ENCODE measurements at regions not wholly inside any gene's neighbourhood (a gene's known extent, or its start where the extent isn't known, plus 50 kb on each side); places are given as distances from the start of the nearest gene placed in this dataset.
"Not testable (repeated sequence)": the region's sequence is repeated elsewhere in the genome, so short reads cannot be mapped to it uniquely, and the experiment has no call there.

DNA sequence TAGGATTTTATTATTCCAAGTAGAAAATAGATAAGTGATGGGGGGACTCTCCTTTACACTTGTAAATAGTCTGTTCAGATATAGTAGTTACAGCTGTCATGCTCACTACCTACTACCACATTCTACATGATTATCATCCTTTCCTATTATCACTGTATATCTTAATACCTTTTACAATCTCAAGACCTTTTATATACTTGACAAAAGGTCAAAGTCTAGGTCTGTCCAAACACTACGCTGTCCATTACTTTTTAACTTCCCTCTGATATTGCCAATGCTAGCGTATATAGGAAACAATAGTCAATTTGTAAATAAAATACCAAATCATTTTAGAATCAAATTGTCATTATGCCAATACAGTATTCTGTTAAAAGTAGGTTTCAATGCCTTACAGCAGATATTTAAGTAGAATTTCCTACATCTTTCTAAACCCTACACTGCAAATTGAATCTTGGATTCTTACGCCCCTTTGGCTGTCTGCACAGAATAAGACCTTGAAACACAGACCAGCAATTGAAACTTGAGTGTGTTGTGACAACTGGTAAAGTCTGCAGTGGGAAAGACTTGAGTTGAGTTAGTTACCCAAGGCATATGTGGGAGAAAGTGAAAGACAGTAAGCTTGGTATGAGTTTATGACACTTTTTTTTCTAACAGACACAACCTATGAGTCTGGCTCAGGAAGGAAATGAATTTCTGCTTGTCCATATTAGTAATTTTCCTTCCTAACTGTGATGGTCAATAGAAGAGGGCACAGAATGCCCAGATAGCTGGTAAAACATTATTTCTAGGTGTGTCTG, 827.6 kb upstream of the ACO1 start:
- TF ChIP-seq, protein P1, sequence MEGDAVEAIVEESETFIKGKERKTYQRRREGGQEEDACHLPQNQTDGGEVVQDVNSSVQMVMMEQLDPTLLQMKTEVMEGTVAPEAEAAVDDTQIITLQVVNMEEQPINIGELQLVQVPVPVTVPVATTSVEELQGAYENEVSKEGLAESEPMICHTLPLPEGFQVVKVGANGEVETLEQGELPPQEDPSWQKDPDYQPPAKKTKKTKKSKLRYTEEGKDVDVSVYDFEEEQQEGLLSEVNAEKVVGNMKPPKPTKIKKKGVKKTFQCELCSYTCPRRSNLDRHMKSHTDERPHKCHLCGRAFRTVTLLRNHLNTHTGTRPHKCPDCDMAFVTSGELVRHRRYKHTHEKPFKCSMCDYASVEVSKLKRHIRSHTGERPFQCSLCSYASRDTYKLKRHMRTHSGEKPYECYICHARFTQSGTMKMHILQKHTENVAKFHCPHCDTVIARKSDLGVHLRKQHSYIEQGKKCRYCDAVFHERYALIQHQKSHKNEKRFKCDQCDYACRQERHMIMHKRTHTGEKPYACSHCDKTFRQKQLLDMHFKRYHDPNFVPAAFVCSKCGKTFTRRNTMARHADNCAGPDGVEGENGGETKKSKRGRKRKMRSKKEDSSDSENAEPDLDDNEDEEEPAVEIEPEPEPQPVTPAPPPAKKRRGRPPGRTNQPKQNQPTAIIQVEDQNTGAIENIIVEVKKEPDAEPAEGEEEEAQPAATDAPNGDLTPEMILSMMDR (IDR thresholded peaks at IDR 0.05) = no peak
- DNase-seq (no peak), ATAC-seq (no peak)
- H3K27ac ChIP-seq = no peak overlapping the region
- intact Hi-C loops (cut with DNase I) = no loop called here
- H3K4me3 ChIP-seq = no peak overlapping the region
- H3K27me3 ChIP-seq (ENCODE audit: low read depth) = no peaks in the 10 kb centered on the region
- no peaks in the 10 kb centered on the region for H3K4me1 ChIP-seq
- H3K36me3 ChIP-seq = no peaks in the 10 kb centered on the region
- no peaks in the 10 kb centered on the region for H3K9me3 ChIP-seq

DNA sequence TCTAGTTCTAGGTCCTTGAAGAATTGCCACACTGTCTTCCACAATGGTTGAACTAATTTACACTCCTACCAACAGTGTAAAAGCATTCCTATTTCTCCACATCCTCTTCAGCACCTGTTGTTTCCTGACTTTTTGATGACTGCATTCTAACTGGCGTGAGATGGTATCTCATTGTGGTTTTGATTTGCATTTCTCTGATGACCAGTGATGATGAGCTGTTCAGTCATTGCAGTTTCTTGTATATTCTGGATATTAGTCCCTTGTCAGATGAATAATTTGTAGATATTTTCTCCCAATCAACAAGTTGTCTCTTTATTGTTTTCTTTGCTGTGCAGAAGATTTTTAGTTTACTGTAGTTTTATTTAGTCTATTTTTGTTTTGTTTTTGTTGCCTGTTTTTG, 812.3 kb upstream of the ACO1 start:
- H3K9me3 ChIP-seq; H3K4me3 ChIP-seq; ATAC-seq; H3K36me3 ChIP-seq; intact Hi-C loops (cut with DNase I); H3K4me1 ChIP-seq; H3K27ac ChIP-seq; DNase-seq; H3K27me3 ChIP-seq (ENCODE audit: low read depth): not testable (repeated sequence)

DNA sequence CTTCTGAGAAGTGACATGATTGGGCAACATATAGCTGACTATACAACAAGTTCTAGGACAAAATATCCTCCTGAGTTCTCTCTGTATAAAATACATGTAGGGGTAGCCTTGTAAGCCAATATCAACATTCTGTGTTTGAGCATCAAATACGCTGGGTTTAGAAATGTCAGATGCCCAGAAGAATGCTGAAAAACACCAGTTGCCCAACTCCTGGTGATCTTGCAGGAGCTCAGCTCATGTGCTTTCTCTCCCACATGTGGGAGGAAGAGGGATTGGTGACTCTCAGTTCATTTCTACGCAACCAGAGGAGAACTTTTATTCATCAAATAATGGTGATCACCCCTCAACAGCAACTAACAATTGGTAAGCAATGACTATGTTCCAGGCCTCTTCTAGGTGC, 810.9 kb upstream of the ACO1 start:
- Histone ChIP-seq H3K4me1 (no peaks in the 10 kb centered on the region), H3K9me3 (no peaks in the 10 kb centered on the region), H3K36me3 (no peaks in the 10 kb centered on the region), H3K27me3 (ENCODE audit: low read depth) (no peaks in the 10 kb centered on the region), H3K4me3 (no peak overlapping the region), H3K27ac (no peak overlapping the region)
- TF ChIP-seq, protein P1 (IDR thresholded peaks at IDR 0.05) = no peak
- DNase-seq = no peak
- no peak for ATAC-seq
- intact Hi-C loops (cut with DNase I) = no loop called here

DNA sequence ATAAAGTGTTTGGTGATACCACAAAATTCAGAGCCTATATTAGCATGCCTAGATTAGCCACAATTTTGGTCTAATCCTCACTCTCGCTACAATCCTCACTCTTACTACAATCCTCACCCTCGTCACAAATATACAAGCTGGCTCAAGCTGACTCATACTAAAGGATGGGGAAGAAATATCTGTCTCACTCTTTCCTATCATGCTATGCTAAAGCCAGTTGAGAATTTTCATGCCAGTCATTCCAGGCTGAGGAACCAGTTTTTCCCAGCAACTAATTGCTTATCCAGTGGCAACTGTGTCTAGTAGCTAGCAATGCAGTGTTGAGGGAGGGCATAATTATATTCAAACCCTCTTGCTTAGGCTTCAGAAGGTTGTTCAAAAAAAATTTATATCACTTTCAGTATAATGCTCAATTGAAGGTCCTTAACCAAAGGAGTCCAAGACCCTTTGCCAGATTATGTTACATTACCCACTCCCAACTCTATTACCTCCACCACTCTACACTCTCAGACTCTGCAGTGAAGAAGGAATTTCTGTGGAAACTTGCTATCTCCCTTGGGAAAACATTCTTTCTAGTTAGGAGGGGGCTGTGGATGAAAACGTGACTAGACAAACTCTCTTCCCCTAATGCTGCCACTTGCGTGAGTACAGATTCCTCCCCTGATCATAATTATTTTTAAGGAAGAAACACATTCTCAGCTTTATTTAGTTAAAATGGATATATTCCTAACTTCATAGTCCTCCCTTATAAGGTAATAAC, 810.3 kb upstream of the ACO1 start:
- H3K4me3 ChIP-seq = no peak overlapping the region
- no peaks in the 10 kb centered on the region for H3K27me3 ChIP-seq (ENCODE audit: low read depth)
- no peak overlapping the region for H3K27ac ChIP-seq
- TF ChIP-seq, protein P1 (IDR thresholded peaks at IDR 0.05) = no peak
- ATAC-seq (no peak), DNase-seq (no peak)
- H3K9me3 ChIP-seq = no peaks in the 10 kb centered on the region
- intact Hi-C loops (cut with DNase I) = no loop called here
- H3K36me3 ChIP-seq = no peaks in the 10 kb centered on the region
- H3K4me1 ChIP-seq = no peaks in the 10 kb centered on the region

DNA sequence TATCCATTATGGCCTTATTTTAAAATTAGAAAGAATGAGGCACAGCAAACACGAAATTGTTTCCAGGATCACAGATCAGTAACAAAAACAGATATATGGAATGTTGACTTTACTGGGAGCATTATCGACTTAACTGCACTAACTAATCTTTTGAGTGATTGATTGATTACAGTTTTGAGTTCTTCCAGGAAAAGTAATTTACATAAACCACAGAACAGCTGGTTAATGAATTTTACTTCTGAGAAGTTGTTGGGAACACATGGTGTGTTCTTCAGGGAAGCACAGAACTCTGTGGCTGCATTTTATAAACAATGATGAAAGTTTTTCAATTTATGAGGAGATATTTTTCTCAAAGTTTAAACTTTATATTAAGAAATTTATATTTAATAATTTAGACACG, 802.4 kb upstream of the ACO1 start:
- H3K27ac ChIP-seq = no peak overlapping the region
- no peaks in the 10 kb centered on the region for H3K36me3 ChIP-seq
- DNase-seq = no peak
- H3K4me1 ChIP-seq = no peaks in the 10 kb centered on the region
- H3K9me3 ChIP-seq = no peaks in the 10 kb centered on the region
- H3K27me3 ChIP-seq (ENCODE audit: low read depth) = no peaks in the 10 kb centered on the region
- TF ChIP-seq, protein P1 (IDR thresholded peaks at IDR 0.05) = no peak
- no peak overlapping the region for H3K4me3 ChIP-seq
- no peak for ATAC-seq
- intact Hi-C loops (cut with DNase I) = no loop called here

DNA sequence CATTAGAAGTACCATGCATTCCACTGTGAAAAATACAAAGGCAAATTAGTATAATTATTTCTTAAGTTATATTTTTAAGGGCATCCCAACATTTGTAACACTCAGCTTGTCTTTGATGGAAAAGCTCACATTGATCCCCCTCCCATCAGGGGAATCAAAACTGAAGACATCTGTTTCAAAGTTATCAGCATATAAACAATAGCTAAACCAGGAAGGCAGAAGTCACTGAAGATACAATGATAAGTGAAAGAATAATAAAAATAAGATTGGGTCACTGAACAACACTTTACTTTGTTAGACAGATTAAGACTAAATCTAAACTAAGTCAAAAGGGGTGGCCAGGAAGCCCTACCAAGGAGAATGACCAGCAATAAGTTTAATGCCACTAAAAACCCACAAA, 801.9 kb upstream of the ACO1 start:
- intact Hi-C loops (cut with DNase I) = no loop called here
- TF ChIP-seq, protein P1 (IDR thresholded peaks at IDR 0.05) = no peak
- ATAC-seq = no peak
- no peaks in the 10 kb centered on the region for H3K36me3 ChIP-seq
- no peaks in the 10 kb centered on the region for H3K4me1 ChIP-seq
- no peak overlapping the region for H3K4me3 ChIP-seq
- H3K9me3 ChIP-seq = no peaks in the 10 kb centered on the region
- no peak for DNase-seq
- no peaks in the 10 kb centered on the region for H3K27me3 ChIP-seq (ENCODE audit: low read depth)
- no peak overlapping the region for H3K27ac ChIP-seq
